ENCODE measurements at regions not wholly inside any gene's neighbourhood (a gene's known extent, or its start where the extent isn't known, plus 50 kb on each side); places are given as distances from the start of the nearest gene placed in this dataset.

DNA sequence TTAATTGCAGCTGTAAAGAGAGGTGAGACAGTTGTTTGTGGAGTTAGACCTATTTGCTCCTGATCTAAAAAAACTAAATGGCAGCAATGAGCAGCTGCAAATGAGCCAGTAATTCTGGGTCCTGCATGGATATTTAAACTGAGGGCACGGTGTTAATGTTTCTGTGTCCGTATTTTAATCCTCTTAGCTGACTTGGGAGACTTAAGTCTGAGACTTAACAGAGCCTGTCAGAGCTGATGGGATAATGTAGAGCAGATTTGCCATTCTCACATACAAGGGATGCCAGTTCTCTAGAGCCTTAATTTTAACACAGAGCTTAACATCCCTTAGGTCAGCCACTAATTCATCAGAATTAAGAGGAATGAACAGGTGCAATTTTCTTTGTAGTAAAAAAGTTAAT, 178.6 kb upstream of the PDE3A start:
- H3K36me3 ChIP-seq (ENCODE audit: control insufficient read depth in 5 of 5, insufficient read depth in 5 of 5, low read length in 5 of 5), result no peaks in the 10 kb centered on the region
- H3K9me3 ChIP-seq (ENCODE audit: control insufficient read depth in 5 of 5, low read length in 5 of 5), result no peaks in the 10 kb centered on the region
- H3K4me1 ChIP-seq (ENCODE audit: control insufficient read depth in 5 of 5, insufficient read depth in 5 of 5, low read length in 5 of 5), result peaks cover 0 to 4% (median 0%) of the 10 kb centered on the region in 5 donors
- H3K4me3 ChIP-seq (ENCODE audit: low read depth in 1 of 5, low read length in 5 of 5), result no peak overlapping the region
- H3K9ac ChIP-seq (ENCODE audit: low read length in 5 of 5), result no peak overlapping the region
- H3K27ac ChIP-seq (ENCODE audit: low read depth, low read length), result no peak overlapping the region
- no peaks in the 10 kb centered on the region for H3K27me3 ChIP-seq (ENCODE audit: control insufficient read depth in 5 of 5, insufficient read depth in 4 of 5, low read length in 5 of 5)

- H3K9ac ChIP-seq (ENCODE audit: low read length in 5 of 5), result no peak overlapping the region
- H3K27me3 ChIP-seq (ENCODE audit: control insufficient read depth in 5 of 5, insufficient read depth in 4 of 5, low read length in 5 of 5), result no peaks in the 10 kb centered on the region
- H3K36me3 ChIP-seq (ENCODE audit: control insufficient read depth in 5 of 5, insufficient read depth in 5 of 5, low read length in 5 of 5), result no peaks in the 10 kb centered on the region
- H3K4me1 ChIP-seq (ENCODE audit: control insufficient read depth in 5 of 5, insufficient read depth in 5 of 5, low read length in 5 of 5), result no peaks in the 10 kb centered on the region
- H3K9me3 ChIP-seq (ENCODE audit: control insufficient read depth in 5 of 5, low read length in 5 of 5), result no peaks in the 10 kb centered on the region
- no peak overlapping the region for H3K27ac ChIP-seq (ENCODE audit: low read depth, low read length)
- H3K4me3 ChIP-seq (ENCODE audit: low read depth in 1 of 5, low read length in 5 of 5), result no peak overlapping the region
Observed at GRCh38 chr12:20194171-20194570, 174.2 kb upstream of the PDE3A start.

DNA sequence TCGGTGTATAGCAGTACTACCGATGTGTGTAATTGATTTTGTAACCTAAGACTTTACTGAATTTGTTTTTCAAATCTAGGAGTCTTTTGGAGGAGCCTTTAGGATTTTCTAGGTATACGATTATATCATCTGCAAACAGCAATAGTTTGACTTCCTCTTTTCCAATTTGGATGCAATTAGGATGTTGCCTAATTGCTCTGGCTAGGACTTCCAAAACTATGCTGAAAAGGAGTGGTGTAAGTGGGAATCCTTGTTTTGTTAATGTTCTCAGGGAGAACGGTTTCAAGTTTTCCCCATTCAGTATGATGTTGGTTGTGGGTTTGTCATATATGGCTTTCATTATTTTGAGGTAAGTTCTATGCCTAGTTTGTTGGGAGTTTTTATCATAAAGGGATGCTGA, 171.6 kb upstream of the PDE3A start:
- Histone ChIP-seq H3K9me3 (ENCODE audit: control insufficient read depth in 5 of 5, low read length in 5 of 5) (no peaks in the 10 kb centered on the region), H3K4me1 (ENCODE audit: control insufficient read depth in 5 of 5, insufficient read depth in 5 of 5, low read length in 5 of 5) (peaks cover 0 to 9% (median 6%) of the 10 kb centered on the region in 5 donors), H3K27ac (ENCODE audit: low read depth, low read length) (no peak overlapping the region), H3K4me3 (ENCODE audit: low read depth in 1 of 5, low read length in 5 of 5) (no peak overlapping the region), H3K27me3 (ENCODE audit: control insufficient read depth in 5 of 5, insufficient read depth in 4 of 5, low read length in 5 of 5) (no peaks in the 10 kb centered on the region), H3K36me3 (ENCODE audit: control insufficient read depth in 5 of 5, insufficient read depth in 5 of 5, low read length in 5 of 5) (no peaks in the 10 kb centered on the region), H3K9ac (ENCODE audit: low read length in 5 of 5) (no peak overlapping the region)

DNA sequence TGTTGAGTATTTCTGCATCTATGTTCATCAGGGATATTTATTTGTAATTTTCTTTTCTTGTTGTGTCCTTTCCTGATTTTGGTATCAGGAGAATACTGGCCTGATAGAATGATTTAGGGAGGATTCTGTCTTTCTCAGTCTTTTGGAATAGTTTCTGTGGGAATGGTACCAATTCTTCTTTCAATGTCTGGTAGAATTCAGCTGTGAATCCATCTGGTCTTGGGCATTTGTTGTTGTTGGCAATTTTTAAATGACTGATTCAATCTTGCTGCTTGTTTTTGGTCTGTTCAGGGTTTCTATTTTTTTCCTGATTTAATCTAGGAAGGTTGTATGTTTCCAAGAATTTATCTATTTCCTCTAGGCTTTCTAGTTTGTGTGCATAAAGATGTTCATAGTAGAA, 170.9 kb upstream of the PDE3A start:
- H3K27me3 ChIP-seq (ENCODE audit: control insufficient read depth in 5 of 5, insufficient read depth in 4 of 5, low read length in 5 of 5), result no peaks in the 10 kb centered on the region
- peaks cover 0 to 14% (median 9%) of the 10 kb centered on the region in 5 donors for H3K4me1 ChIP-seq (ENCODE audit: control insufficient read depth in 5 of 5, insufficient read depth in 5 of 5, low read length in 5 of 5)
- no peak overlapping the region for H3K27ac ChIP-seq (ENCODE audit: low read depth, low read length)
- H3K4me3 ChIP-seq (ENCODE audit: low read depth in 1 of 5, low read length in 5 of 5), result no peak overlapping the region
- no peak overlapping the region for H3K9ac ChIP-seq (ENCODE audit: low read length in 5 of 5)
- no peaks in the 10 kb centered on the region for H3K36me3 ChIP-seq (ENCODE audit: control insufficient read depth in 5 of 5, insufficient read depth in 5 of 5, low read length in 5 of 5)
- no peaks in the 10 kb centered on the region for H3K9me3 ChIP-seq (ENCODE audit: control insufficient read depth in 5 of 5, low read length in 5 of 5)

GRCh38 chr12:20199780-20200179, 168.6 kb upstream of the PDE3A start:
- H3K27me3 ChIP-seq (ENCODE audit: control insufficient read depth in 5 of 5, insufficient read depth in 4 of 5, low read length in 5 of 5), result no peaks in the 10 kb centered on the region
- no peaks in the 10 kb centered on the region for H3K9me3 ChIP-seq (ENCODE audit: control insufficient read depth in 5 of 5, low read length in 5 of 5)

DNA sequence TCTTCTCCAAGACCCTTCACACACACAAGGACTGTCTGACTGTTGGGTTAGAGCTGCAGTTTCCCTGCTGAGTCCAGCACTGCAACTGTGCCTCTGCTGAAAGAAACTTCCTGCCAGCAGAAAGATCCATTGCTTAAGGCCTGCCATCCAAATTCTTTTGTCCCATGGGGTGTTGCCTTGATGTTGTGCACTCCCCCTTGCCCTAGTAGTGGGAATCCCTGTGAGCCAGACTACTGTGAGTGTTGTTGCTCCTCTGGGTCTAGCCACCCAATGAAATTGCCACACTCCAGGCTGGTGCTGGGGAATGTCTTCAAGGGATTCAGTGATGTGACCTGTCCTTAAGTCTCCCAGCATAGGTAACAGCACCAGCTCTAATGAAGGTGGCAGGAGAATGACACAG, 166.6 kb upstream of the PDE3A start:
- H3K9me3 ChIP-seq (ENCODE audit: control insufficient read depth in 5 of 5, low read length in 5 of 5), result no peaks in the 10 kb centered on the region
- no peak overlapping the region for H3K4me3 ChIP-seq (ENCODE audit: low read depth in 1 of 5, low read length in 5 of 5)
- no peaks in the 10 kb centered on the region for H3K27me3 ChIP-seq (ENCODE audit: control insufficient read depth in 5 of 5, insufficient read depth in 4 of 5, low read length in 5 of 5)
- H3K27ac ChIP-seq (ENCODE audit: low read depth, low read length), result no peak overlapping the region
- no peaks in the 10 kb centered on the region for H3K36me3 ChIP-seq (ENCODE audit: control insufficient read depth in 5 of 5, insufficient read depth in 5 of 5, low read length in 5 of 5)
- peaks cover 0 to 16% (median 9%) of the 10 kb centered on the region in 5 donors for H3K4me1 ChIP-seq (ENCODE audit: control insufficient read depth in 5 of 5, insufficient read depth in 5 of 5, low read length in 5 of 5)
- H3K9ac ChIP-seq (ENCODE audit: low read length in 5 of 5), result no peak overlapping the region

More at GRCh38 chr12:20199780-20200179, 168.6 kb upstream of the PDE3A start:
- peaks cover 0 to 16% (median 9%) of the 10 kb centered on the region in 5 donors for H3K4me1 ChIP-seq (ENCODE audit: control insufficient read depth in 5 of 5, insufficient read depth in 5 of 5, low read length in 5 of 5)
- H3K27ac ChIP-seq (ENCODE audit: low read depth, low read length), result no peak overlapping the region
- no peak overlapping the region for H3K9ac ChIP-seq (ENCODE audit: low read length in 5 of 5)
- H3K4me3 ChIP-seq (ENCODE audit: low read depth in 1 of 5, low read length in 5 of 5), result no peak overlapping the region
- no peaks in the 10 kb centered on the region for H3K36me3 ChIP-seq (ENCODE audit: control insufficient read depth in 5 of 5, insufficient read depth in 5 of 5, low read length in 5 of 5)

- Histone ChIP-seq H3K9ac (ENCODE audit: low read length in 5 of 5) (no peak overlapping the region), H3K36me3 (ENCODE audit: control insufficient read depth in 5 of 5, insufficient read depth in 5 of 5, low read length in 5 of 5) (no peaks in the 10 kb centered on the region), H3K4me3 (ENCODE audit: low read depth in 1 of 5, low read length in 5 of 5) (no peak overlapping the region), H3K27me3 (ENCODE audit: control insufficient read depth in 5 of 5, insufficient read depth in 4 of 5, low read length in 5 of 5) (no peaks in the 10 kb centered on the region), H3K4me1 (ENCODE audit: control insufficient read depth in 5 of 5, insufficient read depth in 5 of 5, low read length in 5 of 5) (peaks cover 0 to 16% (median 12%) of the 10 kb centered on the region in 5 donors), H3K27ac (ENCODE audit: low read depth, low read length) (no peak overlapping the region), H3K9me3 (ENCODE audit: control insufficient read depth in 5 of 5, low read length in 5 of 5) (no peaks in the 10 kb centered on the region)
Observed at GRCh38 chr12:20205854-20206253, 162.5 kb upstream of the PDE3A start.

- no peaks in the 10 kb centered on the region for H3K27me3 ChIP-seq (ENCODE audit: control insufficient read depth in 5 of 5, insufficient read depth in 4 of 5, low read length in 5 of 5)
- no peak overlapping the region for H3K27ac ChIP-seq (ENCODE audit: low read depth, low read length)
- H3K4me3 ChIP-seq (ENCODE audit: low read depth in 1 of 5, low read length in 5 of 5), result no peak overlapping the region
- peaks cover 0 to 12% (median 7%) of the 10 kb centered on the region in 5 donors for H3K4me1 ChIP-seq (ENCODE audit: control insufficient read depth in 5 of 5, insufficient read depth in 5 of 5, low read length in 5 of 5)
- no peak overlapping the region for H3K9ac ChIP-seq (ENCODE audit: low read length in 5 of 5)
- H3K9me3 ChIP-seq (ENCODE audit: control insufficient read depth in 5 of 5, low read length in 5 of 5), result no peaks in the 10 kb centered on the region
- no peaks in the 10 kb centered on the region for H3K36me3 ChIP-seq (ENCODE audit: control insufficient read depth in 5 of 5, insufficient read depth in 5 of 5, low read length in 5 of 5)
Observed at GRCh38 chr12:20206410-20206809, 161.9 kb upstream of the PDE3A start.

DNA sequence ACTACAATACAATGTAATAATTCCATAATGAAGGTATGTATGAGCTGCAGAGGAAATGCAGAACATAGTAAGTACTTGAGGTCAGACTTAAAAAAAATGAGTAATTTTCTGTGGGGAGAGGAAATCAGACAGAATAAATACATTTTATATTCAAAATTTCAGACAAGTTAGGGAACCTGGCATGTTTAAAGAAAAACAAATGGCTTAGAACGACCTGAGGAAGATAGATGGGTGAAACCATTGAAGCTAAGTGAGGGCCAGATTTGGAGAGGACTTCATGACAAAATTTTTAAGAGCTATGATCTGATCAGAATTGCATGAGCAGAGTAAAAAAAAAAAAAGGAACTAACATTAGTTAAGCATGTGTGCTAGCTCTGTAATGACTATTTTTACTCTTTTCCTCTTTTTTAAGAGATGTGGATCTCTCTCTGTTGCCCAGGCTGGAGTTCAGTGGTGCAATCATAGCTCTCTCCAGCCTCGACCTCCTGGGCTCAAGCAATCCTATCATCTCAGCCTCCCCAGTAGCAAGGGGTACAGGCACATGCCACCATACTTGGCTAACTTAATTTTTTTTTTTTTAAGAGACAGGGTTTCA, 157.6 kb upstream of the PDE3A start:
- peaks cover 3 to 28% (median 27%) of the 10 kb centered on the region in 5 donors for H3K4me1 ChIP-seq (ENCODE audit: control insufficient read depth in 5 of 5, insufficient read depth in 5 of 5, low read length in 5 of 5)
- H3K27ac ChIP-seq (ENCODE audit: low read depth, low read length), result no peak overlapping the region
- H3K4me3 ChIP-seq (ENCODE audit: low read depth in 1 of 5, low read length in 5 of 5), result no peak overlapping the region
- no peaks in the 10 kb centered on the region for H3K9me3 ChIP-seq (ENCODE audit: control insufficient read depth in 5 of 5, low read length in 5 of 5)
- no peaks in the 10 kb centered on the region for H3K36me3 ChIP-seq (ENCODE audit: control insufficient read depth in 5 of 5, insufficient read depth in 5 of 5, low read length in 5 of 5)
- H3K9ac ChIP-seq (ENCODE audit: low read length in 5 of 5), result no peak overlapping the region
- H3K27me3 ChIP-seq (ENCODE audit: control insufficient read depth in 5 of 5, insufficient read depth in 4 of 5, low read length in 5 of 5), result no peaks in the 10 kb centered on the region

GRCh38 chr12:20211541-20211940, 156.8 kb upstream of the PDE3A start:
- Histone ChIP-seq H3K27ac (ENCODE audit: low read depth, low read length) (no peak overlapping the region), H3K9me3 (ENCODE audit: control insufficient read depth in 5 of 5, low read length in 5 of 5) (no peaks in the 10 kb centered on the region), H3K27me3 (ENCODE audit: control insufficient read depth in 5 of 5, insufficient read depth in 4 of 5, low read length in 5 of 5) (no peaks in the 10 kb centered on the region), H3K4me3 (ENCODE audit: low read depth in 1 of 5, low read length in 5 of 5) (peak overlapping the region in 1 of 5 donors; percentile 8), H3K4me1 (ENCODE audit: control insufficient read depth in 5 of 5, insufficient read depth in 5 of 5, low read length in 5 of 5) (peaks cover 3 to 28% (median 27%) of the 10 kb centered on the region in 5 donors), H3K36me3 (ENCODE audit: control insufficient read depth in 5 of 5, insufficient read depth in 5 of 5, low read length in 5 of 5) (no peaks in the 10 kb centered on the region), H3K9ac (ENCODE audit: low read length in 5 of 5) (no peak overlapping the region)

Measured in subcutaneous abdominal adipose tissue (tissue), 5 donors.